ENCODE measurements at regions not wholly inside any gene's neighbourhood (a gene's known extent, or its start where the extent isn't known, plus 50 kb on each side); places are given as distances from the start of the nearest gene placed in this dataset.

DNA sequence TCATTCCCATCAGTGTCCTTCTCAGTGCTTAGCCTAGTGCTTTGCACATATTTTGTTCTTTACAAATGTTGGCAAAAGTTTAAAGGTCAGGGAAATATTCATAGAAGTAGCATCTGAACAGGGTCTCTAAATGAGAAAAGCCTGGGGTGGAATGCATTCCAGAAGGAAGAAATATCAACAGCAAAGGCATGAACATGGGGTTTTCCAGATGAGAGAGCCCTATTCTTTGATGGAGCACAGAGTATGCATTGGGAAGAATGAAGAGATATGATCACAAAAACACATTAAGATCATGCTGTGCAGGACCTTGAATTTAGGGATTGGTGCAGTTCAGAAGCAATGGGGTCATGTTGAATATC, 140.2 kb downstream of the SNX19 start:
- TF ChIP-seq, protein P1, sequence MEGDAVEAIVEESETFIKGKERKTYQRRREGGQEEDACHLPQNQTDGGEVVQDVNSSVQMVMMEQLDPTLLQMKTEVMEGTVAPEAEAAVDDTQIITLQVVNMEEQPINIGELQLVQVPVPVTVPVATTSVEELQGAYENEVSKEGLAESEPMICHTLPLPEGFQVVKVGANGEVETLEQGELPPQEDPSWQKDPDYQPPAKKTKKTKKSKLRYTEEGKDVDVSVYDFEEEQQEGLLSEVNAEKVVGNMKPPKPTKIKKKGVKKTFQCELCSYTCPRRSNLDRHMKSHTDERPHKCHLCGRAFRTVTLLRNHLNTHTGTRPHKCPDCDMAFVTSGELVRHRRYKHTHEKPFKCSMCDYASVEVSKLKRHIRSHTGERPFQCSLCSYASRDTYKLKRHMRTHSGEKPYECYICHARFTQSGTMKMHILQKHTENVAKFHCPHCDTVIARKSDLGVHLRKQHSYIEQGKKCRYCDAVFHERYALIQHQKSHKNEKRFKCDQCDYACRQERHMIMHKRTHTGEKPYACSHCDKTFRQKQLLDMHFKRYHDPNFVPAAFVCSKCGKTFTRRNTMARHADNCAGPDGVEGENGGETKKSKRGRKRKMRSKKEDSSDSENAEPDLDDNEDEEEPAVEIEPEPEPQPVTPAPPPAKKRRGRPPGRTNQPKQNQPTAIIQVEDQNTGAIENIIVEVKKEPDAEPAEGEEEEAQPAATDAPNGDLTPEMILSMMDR (IDR thresholded peaks at IDR 0.05 in 4 of 5, conservative IDR thresholded peaks at IDR 0.05 in 1 of 5), result no peak
- no peak for TF ChIP-seq POLR2A (IDR thresholded peaks at IDR 0.05)

All from gastrocnemius medialis (tissue), 4 donors.